IPS-15b (cell line): ENCODE measurements at regions not wholly inside any gene's neighbourhood (a gene's known extent, or its start where the extent isn't known, plus 50 kb on each side); places are given as distances from the start of the nearest gene placed in this dataset.

Experiments used
- H3K27me3 ChIP-seq: one replicate; pipeline ENCODE4 v1.6.1; 2013; ENCODE audit warnings: low read length; ENCODE audit not compliant: control insufficient read depth, insufficient read depth
- H3K36me3 ChIP-seq: one replicate; pipeline ENCODE4 v1.6.1; 2013; ENCODE audit warnings: low read length; ENCODE audit not compliant: control insufficient read depth, insufficient read depth
- H3K4me1 ChIP-seq: one replicate; pipeline ENCODE4 v1.6.1; 2013; ENCODE audit warnings: mild to moderate bottlenecking, low read length; ENCODE audit not compliant: control insufficient read depth, insufficient read depth
- H3K4me3 ChIP-seq: one replicate; pipeline ENCODE4 v1.5.1; 2013; ENCODE audit warnings: low read depth, low read length
- H3K9ac ChIP-seq: one replicate; pipeline ENCODE4 v1.6.1; 2013; ENCODE audit warnings: low read depth, mild to moderate bottlenecking, low read length
- H3K9me3 ChIP-seq: one replicate; pipeline ENCODE4 v1.6.1; 2013; ENCODE audit warnings: mild to moderate bottlenecking, low read length; ENCODE audit not compliant: control insufficient read depth, insufficient read depth

DNA sequence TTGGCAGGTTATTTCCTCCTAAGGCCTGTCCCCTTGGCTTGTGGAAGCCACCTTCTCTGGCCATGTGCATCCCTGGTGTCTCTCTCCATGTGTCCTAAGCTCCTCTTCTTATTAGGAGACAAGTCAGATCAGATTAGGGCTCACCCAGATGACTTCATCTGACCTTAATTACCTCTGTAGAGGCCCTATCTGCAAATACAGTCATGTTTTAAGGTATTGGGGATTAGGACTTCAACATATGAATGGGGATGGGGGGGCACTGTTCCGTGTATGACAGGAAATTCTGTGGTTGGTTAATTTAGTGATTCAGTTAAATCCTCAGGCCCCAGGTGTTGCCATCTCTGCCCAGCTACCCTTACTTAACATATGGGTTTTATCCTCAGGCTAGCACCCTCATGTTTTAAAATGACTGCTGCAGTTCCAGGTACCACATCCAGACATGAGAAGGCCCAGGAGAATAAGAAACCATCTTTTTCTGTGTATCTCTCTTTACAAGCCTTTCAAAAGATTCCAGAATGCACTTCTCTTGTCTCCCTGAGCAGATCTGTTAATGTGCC lies 51.9 kb upstream of the RAI14 start:
- no peaks in the 10 kb centered on the region for H3K4me1 ChIP-seq
- no peaks in the 10 kb centered on the region for H3K27me3 ChIP-seq
- H3K9me3 ChIP-seq: no peaks in the 10 kb centered on the region
- H3K4me3 ChIP-seq: no peak overlapping the region
- no peaks in the 10 kb centered on the region for H3K36me3 ChIP-seq
- no peak overlapping the region for H3K9ac ChIP-seq

DNA sequence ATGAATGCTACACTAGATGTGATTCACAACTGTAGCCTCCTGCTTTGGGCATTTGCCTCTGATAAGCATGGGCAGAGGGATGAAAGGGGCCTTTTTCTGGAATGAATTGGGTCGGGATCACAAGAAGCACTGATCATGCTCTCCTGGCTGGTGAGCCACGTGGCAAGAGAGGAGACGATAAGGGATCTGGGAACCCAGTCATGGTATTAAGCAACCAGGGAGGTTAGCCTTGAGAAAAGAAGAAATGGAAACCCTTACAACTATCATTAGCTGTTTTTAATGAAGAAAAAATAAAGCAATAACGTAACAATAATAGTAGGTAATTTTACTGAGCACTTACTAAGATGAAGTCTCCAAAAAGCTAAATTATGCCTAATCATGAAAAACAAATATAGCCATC lies 50.0 kb upstream of the RAI14 start:
- Histone ChIP-seq H3K9me3 (no peaks in the 10 kb centered on the region), H3K36me3 (no peaks in the 10 kb centered on the region), H3K9ac (no peak overlapping the region), H3K4me3 (no peak overlapping the region), H3K27me3 (no peaks in the 10 kb centered on the region), H3K4me1 (peaks cover 9% of the 10 kb centered on the region)
